ENCODE measurements at regions not wholly inside any gene's neighbourhood (a gene's known extent, or its start where the extent isn't known, plus 50 kb on each side); places are given as distances from the start of the nearest gene placed in this dataset.

DNA sequence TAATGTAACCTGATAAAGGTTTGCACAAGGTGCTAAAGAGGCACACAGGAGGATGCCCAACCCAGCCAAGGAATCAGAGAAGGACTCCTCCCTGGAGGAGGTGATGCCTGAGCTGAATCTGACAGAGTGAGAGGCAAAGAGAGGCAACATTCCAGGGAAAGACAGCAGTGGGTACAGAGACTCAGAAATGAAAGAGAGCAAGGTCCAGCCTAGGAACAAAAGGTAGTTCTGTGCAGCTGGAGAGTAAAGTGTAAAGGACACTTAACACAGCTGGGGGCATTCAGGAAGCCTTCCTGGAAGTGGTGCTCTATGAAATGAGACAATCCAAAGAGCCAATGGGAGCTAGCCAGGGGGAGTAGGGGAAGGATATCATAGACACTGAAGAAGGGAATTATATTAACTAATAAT lies 181.0 kb upstream of the GLI2 start:
- no peak for DNase-seq
- intact Hi-C loops (cut with DNase I) = no loop called here

DNA sequence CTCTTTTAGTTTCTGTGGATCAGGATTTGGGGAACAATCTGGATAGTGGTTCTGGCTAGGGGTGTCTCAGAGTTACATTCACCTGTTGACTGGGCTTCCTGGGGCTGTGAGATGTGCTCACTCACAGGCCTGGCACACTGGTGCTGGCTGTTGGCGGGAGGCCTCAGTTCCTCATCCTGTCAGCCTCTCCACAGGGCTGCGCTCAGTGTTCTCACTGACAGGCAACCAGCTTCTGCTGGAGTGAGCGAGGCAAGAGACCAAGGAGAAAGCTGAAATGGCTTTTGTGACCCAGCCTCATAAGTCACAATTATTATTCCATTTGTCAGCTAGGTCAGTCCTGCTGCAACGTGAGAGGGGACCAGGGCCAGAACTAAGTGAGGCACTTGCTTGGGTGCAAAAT lies 180.6 kb upstream of the GLI2 start:
- DNase-seq = peak in 2 of 10 donors; percentile 34 to 64
- intact Hi-C loops (cut with DNase I) = no loop called here

DNA sequence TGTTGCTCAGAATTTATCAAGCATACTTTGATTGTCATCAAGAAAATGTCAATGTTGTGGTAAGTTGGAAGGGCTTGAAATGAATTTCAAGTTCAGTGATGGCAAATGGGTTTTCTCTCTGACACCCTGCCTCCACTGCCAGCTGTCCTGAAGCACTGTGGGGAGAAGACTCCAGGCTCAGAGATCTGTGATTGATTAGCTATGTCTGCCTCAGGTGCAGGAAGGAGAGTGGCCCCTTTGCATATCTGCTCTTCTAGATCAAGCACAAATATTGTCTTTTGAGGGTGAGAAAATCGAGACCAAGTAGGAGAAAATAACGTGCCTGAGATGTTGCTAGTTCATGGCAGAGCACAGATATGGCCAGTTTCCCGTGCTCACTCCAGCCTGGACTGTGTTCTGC lies 178.8 kb upstream of the GLI2 start:
- intact Hi-C loops (cut with DNase I) = no loop called here
- DNase-seq = peak in 1 of 10 donors; percentile 9

DNA sequence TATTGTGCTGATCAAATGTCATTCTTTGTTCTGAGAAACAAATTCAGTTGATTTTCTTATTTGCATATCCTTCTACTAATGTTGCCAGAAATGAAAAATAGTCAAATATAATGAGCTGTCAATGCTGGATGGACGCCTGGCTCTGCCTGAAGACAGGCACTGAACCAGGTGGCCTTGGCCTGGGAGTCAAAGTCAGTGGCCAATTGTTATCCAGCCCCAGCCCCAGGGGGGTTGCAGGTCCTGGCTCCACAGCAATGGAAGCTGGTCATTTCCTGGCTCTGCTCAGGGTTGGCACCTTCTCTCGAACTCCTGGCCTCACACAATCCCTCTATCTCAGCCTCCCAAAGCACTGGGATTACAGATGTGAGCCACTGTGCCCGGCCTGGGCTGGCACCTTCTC lies 176.8 kb upstream of the GLI2 start:
- peak in 1 of 10 donors; percentile 49 for DNase-seq

DNA sequence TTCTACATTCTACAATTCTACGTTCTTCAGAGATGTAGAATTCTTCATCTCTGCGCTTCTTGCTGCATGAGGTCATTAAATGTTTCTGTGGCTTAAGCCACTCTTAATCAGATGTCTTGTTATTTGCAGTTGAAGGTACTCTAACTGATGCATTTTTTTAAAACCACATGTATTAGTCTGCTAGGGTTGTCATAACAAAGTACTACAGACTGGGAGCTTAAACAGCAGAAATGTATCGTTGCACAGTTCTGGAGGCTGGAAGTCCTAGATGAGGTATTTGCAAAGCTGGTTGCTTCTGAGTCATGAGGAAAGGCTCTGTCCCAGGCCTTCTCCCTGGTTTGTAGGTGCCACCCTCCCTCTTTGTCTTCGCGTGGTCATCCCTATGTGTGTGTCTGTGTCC lies 176.3 kb upstream of the GLI2 start:
- DNase-seq = no peak
- intact Hi-C loops (cut with DNase I) = no loop called here

More for the DNA sequence above, 176.8 kb upstream of the GLI2 start:
- intact Hi-C loops (cut with DNase I) = no loop called here

DNA sequence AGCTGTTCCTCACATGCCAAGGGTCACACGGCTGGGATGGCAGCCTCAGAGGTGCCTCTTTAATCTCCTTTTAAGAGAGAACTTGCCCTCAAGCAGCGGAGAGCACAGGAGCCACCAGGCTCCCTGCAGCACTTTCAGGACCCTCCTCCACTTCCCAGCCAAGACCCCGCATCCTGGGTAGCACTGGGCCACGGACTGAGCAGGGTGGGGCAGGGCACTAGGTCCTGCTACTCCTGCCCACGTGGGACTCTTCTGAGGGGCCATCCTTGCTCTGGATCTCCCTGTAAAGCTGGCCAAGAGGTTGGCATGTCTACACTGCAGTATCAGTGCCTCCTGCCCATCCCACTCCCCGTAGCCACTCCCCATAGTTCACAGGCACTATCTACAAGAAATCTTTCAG lies 175.3 kb upstream of the GLI2 start:
- DNase-seq = peak in 3 of 10 donors; percentile 45 to 52 (median 49)
- intact Hi-C loops (cut with DNase I) = no loop called here

DNA sequence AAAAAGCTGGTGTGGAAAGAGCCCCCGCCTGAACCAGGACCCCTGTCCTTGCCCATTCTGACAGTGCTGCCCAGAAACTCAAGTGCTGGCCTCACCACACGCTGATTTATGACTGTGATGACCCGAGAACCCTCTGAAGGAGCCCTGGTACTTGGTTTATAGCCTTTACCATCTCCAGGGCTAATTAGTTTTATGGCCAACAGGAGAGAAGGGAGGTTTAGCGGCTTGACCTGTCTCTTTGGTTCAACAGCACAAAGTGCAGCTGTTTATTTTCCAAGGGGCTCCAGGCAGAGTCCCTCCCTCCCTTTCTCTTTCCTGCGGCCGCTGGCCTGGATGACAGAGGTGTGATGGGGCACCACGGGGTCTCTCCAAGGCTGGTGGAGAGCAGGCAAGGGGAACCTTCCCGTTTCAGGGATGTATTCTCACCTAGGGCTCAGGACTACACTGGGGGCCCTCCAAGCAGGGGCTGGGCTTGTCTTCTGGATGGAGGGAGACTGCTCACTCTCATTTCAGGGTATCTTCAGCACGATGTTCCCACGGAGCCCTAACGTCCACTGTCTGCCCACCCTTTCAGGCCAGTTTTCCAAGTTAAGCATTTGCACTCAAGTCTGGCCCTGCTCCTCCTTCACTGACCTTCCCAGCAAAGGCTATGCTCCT lies 174.2 kb upstream of the GLI2 start:
- peak in 3 of 10 donors; percentile 10 to 65 (median 45) for DNase-seq
- intact Hi-C loops (cut with DNase I) = no loop called here

DNA sequence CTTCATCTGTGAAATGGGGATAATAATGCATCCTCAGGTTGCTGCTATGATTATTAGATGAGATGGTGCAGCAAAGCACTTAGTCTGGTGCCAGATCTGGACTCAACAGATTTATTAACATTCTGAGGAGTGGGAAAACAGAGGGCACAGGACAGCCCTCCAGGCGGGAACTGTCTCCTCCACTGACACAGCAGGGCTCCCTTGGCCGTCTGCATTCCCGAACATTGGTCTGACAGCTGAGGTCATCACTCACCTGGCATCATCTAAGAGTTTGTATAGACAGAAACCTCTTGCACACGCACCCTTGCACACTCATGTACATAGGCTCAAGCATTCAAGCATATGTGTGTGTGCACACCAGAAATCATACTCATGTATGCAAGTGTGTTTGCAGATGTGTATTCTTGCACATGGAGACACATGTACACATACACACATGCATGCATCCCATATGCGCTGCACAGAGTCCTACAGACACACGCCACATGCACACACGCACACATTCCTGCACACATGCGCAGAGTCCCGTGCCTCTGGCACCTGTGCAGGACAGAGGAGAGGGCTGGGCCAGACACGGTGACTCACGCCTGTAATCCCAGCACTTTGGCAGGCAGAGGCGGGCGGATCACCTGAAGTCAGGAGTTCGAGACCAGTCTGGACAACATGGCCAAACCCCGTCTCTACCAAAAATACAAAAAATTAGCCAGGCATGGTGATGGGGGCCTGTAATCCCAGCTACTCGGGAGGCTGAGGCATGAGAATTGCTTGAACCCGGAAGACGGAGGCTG lies 173.3 kb upstream of the GLI2 start:
- intact Hi-C loops (cut with DNase I) = no loop called here
- peak in 3 of 10 donors; percentile 30 to 52 (median 49) for DNase-seq

DNA sequence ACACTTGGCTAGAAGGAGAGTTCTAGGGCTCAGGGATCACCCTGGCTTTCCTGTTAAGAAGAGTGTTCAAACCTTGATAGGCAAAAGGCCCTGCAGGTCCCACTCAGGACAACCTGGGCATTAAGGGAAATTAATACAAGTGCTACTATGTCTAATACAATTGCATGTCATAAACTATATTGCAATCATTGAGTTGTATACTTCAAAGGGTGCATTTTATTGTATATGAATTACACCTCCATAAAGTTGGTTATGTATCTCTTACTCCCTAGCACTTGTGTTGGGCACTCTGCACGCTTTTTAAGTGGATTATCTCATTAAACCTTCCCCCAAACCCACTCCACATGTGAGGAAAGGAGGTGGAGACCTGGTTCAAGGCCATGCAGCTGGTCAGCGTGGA lies 172.1 kb upstream of the GLI2 start:
- intact Hi-C loops (cut with DNase I) = no loop called here
- no peak for DNase-seq

DNA sequence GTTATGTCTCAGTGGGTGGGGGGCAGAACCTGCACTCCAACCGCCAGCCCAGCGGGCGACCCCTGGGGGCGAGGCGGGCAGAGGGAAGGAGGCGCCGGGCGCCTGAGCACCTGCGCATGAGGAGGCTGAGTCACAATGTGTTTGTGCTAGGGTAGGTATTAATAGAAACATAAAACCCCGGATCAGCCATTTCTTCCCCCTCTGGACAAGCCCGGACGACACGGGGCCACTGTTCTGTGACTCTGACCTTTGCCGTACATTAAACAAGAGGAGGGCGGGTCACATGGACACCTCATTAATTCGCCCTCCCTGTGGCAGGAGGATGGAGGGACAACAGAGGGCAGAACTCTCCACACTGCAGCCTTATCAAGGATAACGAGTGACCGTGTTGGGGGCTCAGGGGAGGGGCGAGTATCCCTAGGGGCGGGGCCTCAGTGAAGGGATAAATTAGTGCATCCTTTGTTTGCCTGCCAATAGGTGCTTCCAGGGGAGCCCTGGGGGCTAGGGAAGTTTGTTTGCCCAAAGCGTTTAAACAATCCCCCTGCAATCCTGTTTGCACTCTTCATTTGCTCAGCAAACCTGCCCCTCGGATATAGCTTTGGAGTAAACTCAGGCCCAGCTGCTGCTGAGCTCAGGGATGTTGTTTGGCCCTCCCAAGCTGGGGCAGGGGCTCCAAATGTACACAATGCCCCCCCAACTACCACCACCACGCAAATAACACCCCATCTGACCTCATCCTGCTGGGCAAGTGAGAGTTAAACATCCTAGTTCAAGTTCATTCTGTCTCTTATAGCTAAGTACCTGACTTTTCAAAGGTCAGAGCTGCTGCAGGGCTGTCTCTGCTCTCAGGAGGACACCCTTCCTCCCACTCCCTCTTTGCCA lies 171.2 kb upstream of the GLI2 start:
- DNase-seq = peak in 3 of 10 donors; percentile 12 to 44 (median 33)
- intact Hi-C loops (cut with DNase I) = no loop called here

DNA sequence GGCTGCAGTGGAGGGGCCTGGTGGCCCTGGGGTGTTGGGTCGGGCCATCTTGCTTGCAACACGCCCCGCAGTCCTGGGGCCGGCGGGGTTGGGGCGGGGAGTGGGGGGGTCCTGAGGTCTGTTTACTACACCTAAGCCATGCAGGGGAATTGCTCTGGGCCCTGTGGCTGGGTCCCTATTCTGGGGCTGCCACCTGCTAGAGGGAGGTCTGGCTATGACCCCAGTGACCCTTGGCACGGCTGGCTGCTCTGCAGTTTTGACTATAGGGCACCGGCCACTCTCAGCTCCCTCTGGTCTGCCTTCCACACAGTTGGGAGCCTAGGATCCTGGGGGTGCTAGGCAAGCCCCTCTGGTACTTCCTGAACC lies 170.6 kb upstream of the GLI2 start:
- DNase-seq = peak in 2 of 10 donors; percentile 39 to 61
- intact Hi-C loops (cut with DNase I) = no loop called here

DNA sequence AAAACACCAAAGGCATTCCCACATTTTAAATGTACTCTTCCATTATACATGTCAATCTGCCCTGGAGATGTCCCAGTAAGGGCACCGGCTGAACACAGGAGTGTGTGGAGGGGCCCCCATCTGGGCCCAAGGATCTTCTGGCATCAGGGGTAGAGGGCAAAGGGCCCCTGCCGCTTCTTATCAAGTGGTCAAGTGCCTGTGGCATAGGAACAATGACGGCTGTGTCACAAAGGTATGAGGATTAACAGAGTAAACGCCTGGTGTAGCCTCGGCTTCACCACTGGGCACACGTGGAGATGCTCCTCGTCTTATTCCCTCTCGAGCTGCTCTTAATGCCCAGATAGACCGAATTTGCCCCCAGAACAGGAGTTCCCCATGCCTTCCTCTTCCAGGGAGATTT lies 169.7 kb upstream of the GLI2 start:
- DNase-seq = peak in 2 of 10 donors; percentile 20 to 68
- intact Hi-C loops (cut with DNase I) = no loop called here

DNA sequence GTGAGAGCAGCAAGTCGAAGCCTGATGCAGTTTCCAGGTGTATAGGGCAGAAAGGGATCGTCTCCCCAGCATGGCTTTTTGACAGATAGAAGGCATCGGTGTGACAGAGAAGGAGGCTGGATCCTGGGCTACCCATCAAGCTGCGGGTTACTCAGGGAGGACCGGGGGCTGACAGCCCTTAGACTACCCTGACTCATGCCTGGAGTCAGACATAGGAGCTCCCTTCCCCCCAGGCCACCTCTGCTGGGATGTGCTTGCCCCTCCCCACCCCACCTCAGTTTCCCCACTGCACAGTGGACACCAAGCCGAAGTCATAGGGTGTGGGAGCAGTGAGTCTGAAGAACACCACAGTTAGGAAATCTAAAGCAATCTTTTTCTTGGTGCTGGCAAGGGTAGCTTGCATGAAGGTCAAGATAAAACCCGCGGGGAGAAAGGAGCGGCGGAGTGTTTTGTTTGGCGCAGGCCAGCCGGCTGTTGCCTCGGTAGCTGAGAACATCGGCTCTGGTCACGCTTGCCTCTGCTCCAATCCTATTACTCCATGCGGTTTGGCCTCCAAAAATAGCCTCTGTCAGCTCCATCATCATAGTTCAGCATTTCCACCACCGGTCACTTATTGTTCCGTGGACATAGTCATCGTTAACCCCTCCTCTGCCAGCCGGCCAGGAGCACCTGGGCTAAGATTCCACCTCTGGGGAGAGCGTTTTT lies 169.2 kb upstream of the GLI2 start:
- peak in 2 of 10 donors; percentile 70 to 72 for DNase-seq
- intact Hi-C loops (cut with DNase I) = no loop called here

DNA sequence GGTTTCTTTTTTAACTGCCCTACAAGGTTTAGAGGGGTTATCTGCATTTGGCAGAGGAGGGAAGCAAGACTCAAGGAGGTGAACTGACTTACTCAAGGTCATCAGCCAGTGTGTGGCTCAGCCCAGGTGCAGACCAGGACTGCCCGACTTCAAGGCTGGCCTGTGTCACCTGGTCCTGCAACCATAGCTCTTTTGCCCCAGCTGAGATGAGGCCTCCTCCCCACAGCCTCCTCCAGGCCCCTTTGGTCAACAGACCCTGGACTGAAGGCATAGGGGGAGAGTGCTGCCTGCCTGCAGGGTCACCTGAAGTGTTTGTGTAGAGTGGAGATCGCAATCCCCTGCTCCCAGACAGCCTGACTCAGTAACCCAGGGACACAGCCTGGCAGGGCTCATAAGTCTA lies 168.5 kb upstream of the GLI2 start:
- intact Hi-C loops (cut with DNase I) = no loop called here
- DNase-seq = peak in 2 of 10 donors; percentile 58 to 71

DNA sequence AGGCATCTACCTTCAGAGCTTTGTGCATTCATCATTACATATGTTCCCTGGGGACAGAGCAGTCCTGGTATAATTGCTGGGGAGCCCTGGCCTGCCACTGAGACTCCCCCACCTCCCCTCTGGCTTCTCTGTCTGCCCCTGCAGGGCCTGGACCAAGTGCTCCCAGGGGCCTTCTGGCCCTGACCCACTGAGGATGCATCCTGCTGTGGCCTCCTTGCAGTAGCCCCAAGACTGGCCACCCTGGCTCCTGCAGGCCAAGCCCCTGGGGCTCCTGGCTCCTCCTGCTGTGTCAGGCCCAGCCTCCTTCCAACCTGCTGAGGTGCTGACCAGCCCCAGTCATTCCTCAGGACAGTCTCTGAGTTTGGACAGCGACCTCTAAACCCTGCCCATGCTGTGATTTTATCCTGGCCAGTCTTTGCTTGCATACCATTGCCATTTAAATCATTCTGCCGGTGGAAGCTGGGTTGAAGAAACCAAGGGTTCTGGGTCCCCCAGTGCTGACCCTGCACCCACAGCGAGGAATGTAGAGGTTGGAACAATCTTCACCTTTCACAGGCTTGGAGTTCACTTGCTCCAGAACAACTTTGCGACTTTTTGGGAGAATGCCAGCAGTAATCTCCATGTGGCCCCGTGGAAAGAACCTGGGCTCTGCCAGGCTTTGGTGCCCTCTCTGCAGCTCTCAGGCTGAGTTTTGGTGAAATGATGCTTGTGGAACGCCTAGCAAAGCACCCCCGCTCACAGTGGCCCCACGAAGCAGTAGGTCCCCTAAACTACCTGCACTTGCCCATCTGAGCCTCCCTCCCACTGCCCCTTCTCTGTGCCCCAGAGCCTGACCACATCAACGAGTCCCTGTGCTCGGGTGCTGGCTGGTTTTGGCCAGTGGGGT lies 167.3 kb upstream of the GLI2 start:
- peak in 2 of 10 donors; percentile 57 to 59 for DNase-seq
- intact Hi-C loops (cut with DNase I) = no loop called here

DNA sequence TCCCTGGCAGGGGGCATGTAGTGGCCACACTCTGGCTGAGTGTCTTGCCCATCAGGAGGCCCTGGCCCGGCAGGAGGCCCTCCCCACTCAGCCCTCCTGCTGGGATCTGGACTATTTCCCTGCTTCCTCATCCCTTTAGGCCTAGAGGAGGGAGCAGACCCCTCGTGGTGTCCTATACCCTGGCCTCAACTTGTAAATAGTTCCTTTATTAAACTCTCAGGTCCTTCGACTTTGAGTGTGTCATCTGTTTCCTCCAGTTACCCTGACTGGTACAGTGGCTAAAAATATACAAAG lies 166.7 kb upstream of the GLI2 start:
- peak in 1 of 10 donors; percentile 51 for DNase-seq
- intact Hi-C loops (cut with DNase I) = no loop called here

DNA sequence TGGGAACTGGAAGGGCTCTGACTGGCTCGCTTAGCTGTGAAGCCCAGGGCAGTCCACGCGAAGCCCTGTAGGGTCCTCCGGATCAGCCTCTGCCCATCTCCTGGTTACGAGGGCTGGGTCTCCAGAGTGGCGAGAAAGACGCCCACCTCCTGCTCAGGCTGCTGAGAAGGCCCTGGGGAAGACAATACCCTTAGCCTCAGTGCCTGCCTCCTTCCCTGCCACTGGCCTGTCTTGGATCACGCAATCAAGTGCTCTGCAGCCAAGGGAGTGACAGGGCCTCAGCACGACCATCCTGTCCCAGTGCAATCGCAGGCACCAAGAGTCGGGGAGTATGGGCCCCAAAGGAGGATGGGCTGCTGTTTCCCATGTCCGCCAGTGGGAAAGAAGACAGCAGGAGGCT lies 165.7 kb upstream of the GLI2 start:
- peak in 2 of 10 donors; percentile 33 to 66 for DNase-seq
- intact Hi-C loops (cut with DNase I) = no loop called here

DNA sequence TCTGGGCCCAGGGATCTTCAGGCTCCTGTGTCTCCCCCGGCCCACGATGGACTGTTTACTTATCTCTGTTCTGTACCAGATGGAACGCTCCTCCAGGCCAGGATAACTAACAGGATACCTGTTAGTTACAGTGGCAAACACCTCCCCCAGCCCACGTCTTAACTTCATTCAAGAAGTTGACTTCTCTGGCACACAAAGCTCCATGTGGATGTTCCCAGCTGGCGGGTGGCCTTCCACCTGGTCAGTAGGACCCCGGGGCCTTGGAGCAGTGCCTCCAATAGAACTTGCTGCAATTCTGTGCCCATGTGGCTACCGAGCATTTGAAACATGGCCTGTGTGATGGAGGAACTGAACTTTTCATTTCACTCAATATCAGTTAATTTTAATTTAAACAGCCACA lies 165.1 kb upstream of the GLI2 start:
- DNase-seq = peak in 3 of 10 donors; percentile 10 to 69 (median 26)
- intact Hi-C loops (cut with DNase I) = no loop called here

DNA sequence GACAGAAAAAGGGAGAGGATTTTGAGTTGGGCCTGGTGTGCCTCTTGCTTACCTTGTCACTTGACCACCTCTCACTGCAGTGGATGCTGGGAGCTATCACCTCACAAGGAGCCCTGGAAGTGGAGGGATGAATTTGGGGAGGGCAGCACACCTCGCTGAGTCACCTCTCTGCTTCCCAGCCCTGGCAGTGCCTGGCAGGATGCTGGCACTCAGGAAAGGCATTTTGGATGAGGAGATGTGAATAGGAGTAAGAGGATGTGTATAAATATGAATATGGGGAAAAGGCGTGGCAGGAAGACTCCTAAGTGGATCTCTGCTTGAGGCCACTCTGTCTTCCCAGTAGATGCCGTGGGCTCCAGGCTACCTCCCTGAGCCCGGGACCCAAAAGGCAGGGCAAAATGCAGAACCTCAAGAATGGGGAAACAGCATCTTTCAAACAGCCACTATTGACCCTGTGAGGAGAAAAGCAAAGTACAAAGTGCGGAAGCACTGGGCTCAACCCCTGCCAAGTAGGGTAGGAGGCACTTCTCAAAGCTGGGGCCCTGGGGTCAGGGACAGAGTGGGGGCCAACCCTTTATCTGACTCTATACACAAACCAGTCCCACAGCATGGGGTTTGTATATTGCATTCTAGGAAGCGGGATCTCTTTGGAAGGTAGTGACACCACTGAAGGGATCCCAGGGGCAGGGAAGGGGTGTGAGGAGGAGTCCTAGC lies 164.5 kb upstream of the GLI2 start:
- peak in 2 of 10 donors; percentile 25 to 30 for DNase-seq
- intact Hi-C loops (cut with DNase I) = no loop called here
